HG02623 (cell line): ENCODE measurements at regions not wholly inside any gene's neighbourhood (a gene's known extent, or its start where the extent isn't known, plus 50 kb on each side); places are given as distances from the start of the nearest gene placed in this dataset.
A peak's percentile ranks its signal among the peaks of the same experiment; 100 is the strongest.

ENCODE experiments used
- ATAC-seq: cut with Tn5 transposase; IDR thresholded peaks from one replicate; pipeline ENCODE4 v1.9.1; 2021; ENCODE audit warnings: moderate library complexity; ENCODE audit not compliant: unreplicated experiment

GRCh38 chr6:99219788-99220187 is 129.7 kb downstream of the FAXC start:
- ATAC-seq = peak; percentile 72

- no peak for ATAC-seq
These were observed 132.5 kb downstream of the FAXC start for GRCh38 chr6:99216959-99217358.

GRCh38 chr6:99195986-99196655 is 153.4 kb downstream of the FAXC start:
- no peak for ATAC-seq

- no peak for ATAC-seq
These were observed 156.9 kb downstream of the FAXC start for GRCh38 chr6:99192561-99192960.

GRCh38 chr6:99189823-99190721 is 159.4 kb downstream of the FAXC start:
- ATAC-seq = peak; percentile 98

GRCh38 chr6:99187429-99187828 is 162.0 kb downstream of the FAXC start:
- ATAC-seq = no peak

GRCh38 chr6:99186417-99186816 is 163.1 kb downstream of the FAXC start:
- ATAC-seq = no peak

- ATAC-seq = no peak
These were observed 163.9 kb downstream of the FAXC start for GRCh38 chr6:99185525-99185924.

- no peak for ATAC-seq
These were observed 164.8 kb downstream of the FAXC start for GRCh38 chr6:99184696-99185095.

GRCh38 chr6:99183066-99183465 is 166.4 kb downstream of the FAXC start:
- ATAC-seq = no peak

- no peak for ATAC-seq
These were observed 168.3 kb downstream of the FAXC start for GRCh38 chr6:99181174-99181573.

GRCh38 chr6:99178168-99178567 is 171.3 kb downstream of the FAXC start:
- no peak for ATAC-seq

- no peak for ATAC-seq
These were observed 171.7 kb downstream of the FAXC start for GRCh38 chr6:99177736-99178135.

GRCh38 chr6:99165838-99166237 is 183.6 kb downstream of the FAXC start:
- ATAC-seq = peak; percentile 84

GRCh38 chr6:99152347-99152643 is 197.2 kb downstream of the FAXC start:
- ATAC-seq = no peak

- ATAC-seq = peak; percentile 96
These were observed 197.7 kb downstream of the FAXC start for GRCh38 chr6:99151634-99152346.

- no peak for ATAC-seq
These were observed 200.7 kb downstream of the FAXC start for GRCh38 chr6:99148761-99149160.

GRCh38 chr6:99148111-99148510 is 200.4 kb upstream of the FBXL4 start:
- ATAC-seq = no peak

- ATAC-seq = no peak
These were observed 199.5 kb upstream of the FBXL4 start for GRCh38 chr6:99147206-99147605.

GRCh38 chr6:99146711-99147110 is 199.0 kb upstream of the FBXL4 start:
- no peak for ATAC-seq

- ATAC-seq = no peak
These were observed 198.0 kb upstream of the FBXL4 start for GRCh38 chr6:99145738-99146137.
